ENCODE measurements at regions not wholly inside any gene's neighbourhood (a gene's known extent, or its start where the extent isn't known, plus 50 kb on each side); places are given as distances from the start of the nearest gene placed in this dataset.
"Not testable (repeated sequence)": the region's sequence is repeated elsewhere in the genome, so short reads cannot be mapped to it uniquely, and the experiment has no call there.

- no peak for DNase-seq (ENCODE audit: low read depth in 3 of 3)
Observed at GRCh38 chr13:110809871-110810486, 96.5 kb downstream of the ING1 start.

GRCh38 chr13:110811008-110811720 is 97.7 kb downstream of the ING1 start:
- no peak for DNase-seq (ENCODE audit: low read depth in 3 of 3)

DNA sequence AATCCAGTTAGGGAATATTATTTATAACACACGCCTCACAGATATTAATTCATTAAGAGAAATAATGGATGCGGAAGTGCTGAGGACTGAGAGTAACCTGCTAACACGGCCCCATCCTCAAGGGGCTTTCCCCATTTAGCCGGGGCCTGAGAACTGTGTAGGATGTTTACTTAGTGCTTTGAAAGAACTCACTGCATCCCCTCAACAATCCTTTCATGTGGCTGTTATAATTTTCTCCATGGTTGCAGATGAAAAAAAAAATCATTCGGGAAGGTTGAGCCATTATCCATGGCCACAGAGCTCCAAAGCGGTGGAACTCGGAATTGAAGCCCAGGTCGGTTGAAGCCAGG is 98.2 kb downstream of the ING1 start:
- no peak for DNase-seq (ENCODE audit: low read depth in 3 of 3)

- no peak for DNase-seq (ENCODE audit: low read depth in 3 of 3)
Observed at GRCh38 chr13:110812121-110812868, 98.8 kb downstream of the ING1 start.

- no peak for DNase-seq (ENCODE audit: low read depth in 3 of 3)
Observed at GRCh38 chr13:110812869-110813645, 99.6 kb downstream of the ING1 start.

- DNase-seq (ENCODE audit: low read depth in 3 of 3) = no peak
Observed at GRCh38 chr13:110813646-110814624, 100.4 kb downstream of the ING1 start.

GRCh38 chr13:110815471-110816204 is 99.2 kb downstream of the ANKRD10 start:
- DNase-seq (ENCODE audit: low read depth in 3 of 3) = no peak

GRCh38 chr13:110816500-110816899 is 98.4 kb downstream of the ANKRD10 start:
- DNase-seq (ENCODE audit: low read depth in 3 of 3) = no peak

DNA sequence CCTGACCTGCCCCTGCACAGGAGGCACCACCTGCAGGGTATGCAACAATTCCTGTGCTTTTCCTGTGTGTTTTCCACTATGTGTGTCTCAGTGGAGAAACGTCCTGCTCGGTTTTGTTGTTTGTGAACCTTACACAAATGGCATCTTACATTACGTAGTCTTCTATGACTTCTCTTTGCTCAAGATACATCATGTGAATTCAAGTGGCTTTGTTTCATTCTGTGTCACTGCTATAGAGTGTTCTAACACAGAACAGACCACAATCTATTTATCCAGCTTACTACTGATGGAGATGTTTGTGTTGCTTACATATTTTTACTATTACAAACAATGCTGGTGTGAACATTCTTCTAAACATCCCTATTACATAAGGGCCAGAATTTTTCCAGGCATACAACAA is 97.7 kb downstream of the ANKRD10 start:
- DNase-seq (ENCODE audit: low read depth in 3 of 3) = no peak

- no peak for DNase-seq (ENCODE audit: low read depth in 3 of 3)
Observed at GRCh38 chr13:110818747-110819146, 96.1 kb downstream of the ANKRD10 start.

- DNase-seq (ENCODE audit: low read depth in 3 of 3) = peak; percentile 59 to 76 (median 65)
Observed at GRCh38 chr13:110819203-110820014, 95.5 kb downstream of the ANKRD10 start.

- no peak for DNase-seq (ENCODE audit: low read depth in 3 of 3)
Observed at GRCh38 chr13:110820322-110820721, 94.5 kb downstream of the ANKRD10 start.

- not testable (repeated sequence) for DNase-seq (ENCODE audit: low read depth in 3 of 3)
Observed at GRCh38 chr13:110821837-110822668, 92.8 kb downstream of the ANKRD10 start.

DNA sequence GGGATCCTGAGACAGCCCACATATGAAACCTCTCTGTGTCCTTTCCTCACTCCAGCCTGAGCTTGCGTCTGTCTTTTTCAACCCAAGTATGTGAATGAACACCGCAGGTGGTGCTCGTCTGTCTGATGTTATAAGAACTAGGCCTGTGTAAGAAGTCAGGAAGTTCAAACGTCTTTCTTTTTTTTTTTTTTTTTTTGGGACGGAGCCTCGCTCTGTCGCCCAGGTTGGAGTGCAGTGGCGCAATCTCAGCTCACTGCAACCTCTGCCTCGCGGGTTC is 92.3 kb downstream of the ANKRD10 start:
- DNase-seq (ENCODE audit: low read depth in 3 of 3) = no peak

DNA sequence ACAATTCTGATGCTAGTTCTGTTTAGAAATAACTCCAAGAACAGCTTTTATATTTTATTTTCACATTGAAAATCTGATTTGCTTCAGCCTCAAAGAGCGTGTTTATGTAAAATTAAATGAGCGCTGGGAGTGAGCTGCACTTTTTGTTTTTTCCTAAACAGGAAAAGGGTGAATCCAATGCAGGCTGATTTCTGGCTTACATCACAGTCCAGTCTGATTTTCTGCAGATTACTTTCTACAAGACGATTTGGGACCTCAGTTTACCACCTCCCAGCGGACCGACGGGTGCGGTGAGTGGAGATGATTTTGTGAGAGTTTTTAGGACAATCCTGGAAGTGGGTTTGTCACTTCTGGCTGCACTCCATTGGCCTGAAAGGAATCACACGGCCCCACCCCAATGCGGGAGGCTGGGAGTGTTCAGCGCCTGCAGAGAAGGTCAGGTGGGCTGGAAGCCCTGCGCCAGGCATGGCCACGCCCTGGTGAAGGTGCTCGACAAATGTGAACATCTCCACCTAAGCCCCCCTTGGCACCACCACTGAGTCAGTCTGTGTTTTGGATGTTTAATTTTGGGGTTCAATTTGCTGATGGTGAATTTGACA is 90.1 kb downstream of the ANKRD10 start:
- no peak for DNase-seq (ENCODE audit: low read depth in 3 of 3)

GRCh38 chr13:110825516-110825915 is 89.4 kb downstream of the ANKRD10 start:
- DNase-seq (ENCODE audit: low read depth in 3 of 3) = no peak

- no peak for DNase-seq (ENCODE audit: low read depth in 3 of 3)
Observed at GRCh38 chr13:110826101-110826500, 88.8 kb downstream of the ANKRD10 start.

All from stimulated activated CD4-positive, alpha-beta T cell treated with anti-CD3 and anti-CD28 coated beads, TNF-alpha, amount 100 ng/mL, for 24 hours (primary cell).